SK-N-SH treated with all-trans-retinoic acid at 6 μM for 48 hours (cell line): ENCODE measurements at regions not wholly inside any gene's neighbourhood (a gene's known extent, or its start where the extent isn't known, plus 50 kb on each side); places are given as distances from the start of the nearest gene placed in this dataset.

Experiments used
- ARNTL ChIP-seq: fragments of 450-650 bp; formaldehyde crosslinking; IDR thresholded peaks from 2 replicates; pipeline ENCODE4 v1.5.0; 2020; ENCODE audit warnings: low read depth, mild to moderate bottlenecking, moderate library complexity, borderline replicate concordance
- BACH2 ChIP-seq: fragments of 250-450 bp; sonication (Bioruptor Pico); IDR thresholded peaks from 2 replicates; pipeline ENCODE4 v1.9.0; 2021; ENCODE audit warnings: mild to moderate bottlenecking, borderline replicate concordance
- CREB5 ChIP-seq: fragments of 250-450 bp; sonication (Bioruptor Pico); IDR thresholded peaks from 2 replicates; pipeline ENCODE4 v1.5.1; 2020; ENCODE audit warnings: low read depth, mild to moderate bottlenecking, moderate library complexity
- OSR1 ChIP-seq: fragments of 250-450 bp; sonication (Bioruptor Pico); IDR thresholded peaks from 2 replicates; pipeline ENCODE4 v1.8.0; 2022; ENCODE audit warnings: moderate library complexity, mild to moderate bottlenecking, inconsistent platforms
- PPARA ChIP-seq: fragments of 250-450 bp; sonication (Bioruptor Pico); IDR thresholded peaks from 2 replicates; pipeline ENCODE4 v1.5.0; 2020; ENCODE audit warnings: mild to moderate bottlenecking, borderline replicate concordance
- SNAI2 ChIP-seq: fragments of 250-450 bp; sonication (Bioruptor Pico); IDR thresholded peaks from 2 replicates; pipeline ENCODE4 v1.5.0; 2020; ENCODE audit warnings: mild to moderate bottlenecking, moderate library complexity
- TCF4 ChIP-seq: fragments of 250-450 bp; sonication (Bioruptor Pico); IDR thresholded peaks from 2 replicates; pipeline ENCODE4 v1.8.0; 2021; ENCODE audit warnings: mild to moderate bottlenecking, moderate library complexity, borderline replicate concordance
- ZFP3 ChIP-seq: fragments of 250-450 bp; sonication (Bioruptor Pico); IDR thresholded peaks from 2 replicates; pipeline ENCODE4 v1.5.0; 2020; ENCODE audit warnings: mild to moderate bottlenecking, moderate library complexity

DNA sequence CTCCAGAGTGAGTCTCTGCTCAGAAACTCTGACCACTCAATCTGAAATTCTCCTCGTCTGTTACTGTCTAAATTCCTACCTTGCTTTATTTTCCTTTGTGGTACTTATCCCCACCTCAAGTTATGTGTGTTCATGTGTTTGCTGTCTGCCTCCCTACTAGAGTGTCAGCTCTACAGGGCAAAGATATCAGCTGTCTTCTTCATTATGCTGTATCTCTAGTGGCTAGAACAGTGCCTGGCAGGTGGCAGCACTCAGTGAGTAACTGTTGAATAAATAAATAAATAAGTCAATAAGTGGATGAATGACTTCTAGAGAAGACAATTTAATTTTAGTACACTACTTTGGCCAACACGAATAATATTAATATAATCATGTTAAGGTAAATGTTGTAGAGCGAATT lies 92.3 kb downstream of the BOD1 start:
- TF ChIP-seq OSR1 (CRISPR knock-in tag) (no peak), CREB5 (CRISPR knock-in tag) (no peak), TCF4 (no peak), ARNTL (CRISPR knock-in tag) (no peak), PPARA (CRISPR knock-in tag) (no peak), BACH2 (no peak), ZFP3 (CRISPR knock-in tag) (no peak), SNAI2 (no peak)
